Suprapubic skin (tissue), 4 donors: ENCODE measurements at regions not wholly inside any gene's neighbourhood (a gene's known extent, or its start where the extent isn't known, plus 50 kb on each side); places are given as distances from the start of the nearest gene placed in this dataset.

Experiments used
- DNase-seq, 2 donors: peaks; one replicate each; pipeline ENCODE4 v3.0.0-alpha.2; 2019; ENCODE audit warnings: low spot score in 2 of 2
- H3K27ac ChIP-seq: fragments of 200-600 bp; sonication (generic); one replicate; pipeline ENCODE4 v1.5.1; 2019
- H3K27me3 ChIP-seq: fragments of 200-600 bp; sonication (generic); one replicate; pipeline ENCODE4 v1.5.1; 2019
- H3K36me3 ChIP-seq: fragments of 200-600 bp; sonication (generic); one replicate; pipeline ENCODE4 v1.5.1; 2019
- H3K4me1 ChIP-seq: fragments of 200-600 bp; sonication (generic); one replicate; pipeline ENCODE4 v1.5.1; 2019
- H3K4me3 ChIP-seq: fragments of 200-600 bp; sonication (generic); one replicate; pipeline ENCODE4 v1.5.1; 2019; ENCODE audit warnings: mild to moderate bottlenecking
- H3K9me3 ChIP-seq: fragments of 200-600 bp; sonication (generic); one replicate; pipeline ENCODE4 v1.5.1; 2019
- EP300 ChIP-seq: sonication (generic); formaldehyde crosslinking; IDR thresholded peaks from one replicate; pipeline ENCODE4 v1.6.1; 2017; ENCODE audit warnings: antibody characterized with exemption
- POLR2A ChIP-seq, 2 donors: fragments of 450-650 bp; IDR thresholded peaks; one replicate each; pipeline ENCODE4 v1.6.1; 2017; ENCODE audit warnings: antibody characterized with exemption in 2 of 2, mild to moderate bottlenecking in 2 of 2, moderate library complexity in 2 of 2
- POLR2AphosphoS5 ChIP-seq, 3 donors: sonication (generic); formaldehyde crosslinking; IDR thresholded peaks; one replicate each; pipeline ENCODE4 v1.6.1; 2017; ENCODE audit warnings: antibody characterized with exemption in 3 of 3
- WGBS: methylation state at CpG from one replicate; pipeline ENCODE4 v1.1.5; 2018; 5-methylcytosine and 5-hydroxymethylcytosine counted together
- TF ChIP-seq, protein P1 (sequence below), 2 donors: fragments of 200-600 bp in 1 of 2; fragments of 450-650 bp in 1 of 2; sonication (generic) in 1 of 2; IDR thresholded peaks; one replicate each; pipeline ENCODE4 v1.5.1; 2016 to 2019; ENCODE audit warnings: antibody characterized with exemption in 2 of 2, mild to moderate bottlenecking in 1 of 2, moderate library complexity in 1 of 2

DNA sequence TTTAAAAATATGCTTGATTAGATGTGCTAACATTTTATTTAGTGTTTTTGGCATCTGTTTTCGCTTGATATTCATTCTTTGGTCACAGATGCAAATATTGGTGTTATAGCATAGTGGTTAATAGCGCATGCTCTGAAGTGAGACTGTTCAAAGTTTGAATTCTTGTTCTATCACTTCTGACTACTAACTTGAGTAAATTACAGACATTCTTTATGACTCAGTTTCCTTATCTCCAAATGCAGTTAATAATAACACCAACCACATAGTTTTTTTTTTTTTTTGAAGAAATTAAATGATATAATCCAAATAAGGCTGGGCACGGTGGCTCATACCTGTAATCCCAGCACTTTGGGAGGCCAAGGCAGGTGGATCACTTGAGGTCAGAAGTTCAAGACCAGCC lies 81.0 kb downstream of the TMX1 start:
- TF ChIP-seq EP300, result no peak
- TF ChIP-seq, protein P1, sequence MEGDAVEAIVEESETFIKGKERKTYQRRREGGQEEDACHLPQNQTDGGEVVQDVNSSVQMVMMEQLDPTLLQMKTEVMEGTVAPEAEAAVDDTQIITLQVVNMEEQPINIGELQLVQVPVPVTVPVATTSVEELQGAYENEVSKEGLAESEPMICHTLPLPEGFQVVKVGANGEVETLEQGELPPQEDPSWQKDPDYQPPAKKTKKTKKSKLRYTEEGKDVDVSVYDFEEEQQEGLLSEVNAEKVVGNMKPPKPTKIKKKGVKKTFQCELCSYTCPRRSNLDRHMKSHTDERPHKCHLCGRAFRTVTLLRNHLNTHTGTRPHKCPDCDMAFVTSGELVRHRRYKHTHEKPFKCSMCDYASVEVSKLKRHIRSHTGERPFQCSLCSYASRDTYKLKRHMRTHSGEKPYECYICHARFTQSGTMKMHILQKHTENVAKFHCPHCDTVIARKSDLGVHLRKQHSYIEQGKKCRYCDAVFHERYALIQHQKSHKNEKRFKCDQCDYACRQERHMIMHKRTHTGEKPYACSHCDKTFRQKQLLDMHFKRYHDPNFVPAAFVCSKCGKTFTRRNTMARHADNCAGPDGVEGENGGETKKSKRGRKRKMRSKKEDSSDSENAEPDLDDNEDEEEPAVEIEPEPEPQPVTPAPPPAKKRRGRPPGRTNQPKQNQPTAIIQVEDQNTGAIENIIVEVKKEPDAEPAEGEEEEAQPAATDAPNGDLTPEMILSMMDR (IDR thresholded peaks at IDR 0.05), result no peak
- no peak for TF ChIP-seq POLR2AphosphoS5 (IDR thresholded peaks at IDR 0.05)
- TF ChIP-seq POLR2A (IDR thresholded peaks at IDR 0.05), result no peak
- H3K4me3 ChIP-seq, result no peak overlapping the region
- H3K27ac ChIP-seq, result no peak overlapping the region
- DNase-seq, result no peak
- no peaks in the 10 kb centered on the region for H3K9me3 ChIP-seq
- peaks cover 32% of the 10 kb centered on the region for H3K4me1 ChIP-seq
- H3K27me3 ChIP-seq, result no peaks in the 10 kb centered on the region
- WGBS, result 86% methylated on average over 3 of the region's 3 CpGs
- no peaks in the 10 kb centered on the region for H3K36me3 ChIP-seq

DNA sequence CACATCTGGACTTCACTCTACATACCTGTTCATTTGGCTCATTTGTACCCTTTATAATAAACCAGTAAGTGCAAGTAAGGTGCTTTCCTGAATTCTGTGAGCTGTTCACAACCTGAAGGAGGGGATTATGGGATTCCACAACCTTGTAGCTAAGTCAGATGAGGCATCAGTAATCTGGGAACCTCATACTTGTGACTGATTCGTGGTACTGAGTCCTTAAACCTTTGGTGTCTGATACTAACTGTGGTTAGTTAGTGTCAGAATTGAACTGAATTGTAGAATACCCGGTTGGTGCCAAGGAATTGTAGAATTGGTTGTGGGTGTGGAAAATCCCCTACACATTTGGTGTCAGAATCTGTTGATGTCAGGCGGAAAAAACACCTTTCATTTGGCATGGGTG lies 83.4 kb downstream of the TMX1 start:
- TF ChIP-seq POLR2AphosphoS5 (IDR thresholded peaks at IDR 0.05) (no peak), POLR2A (IDR thresholded peaks at IDR 0.05) (no peak), EP300 (no peak)
- TF ChIP-seq, protein P1 (IDR thresholded peaks at IDR 0.05), result no peak
- Histone ChIP-seq H3K27me3 (no peaks in the 10 kb centered on the region), H3K27ac (no peak overlapping the region), H3K4me1 (peaks cover 39% of the 10 kb centered on the region), H3K9me3 (no peaks in the 10 kb centered on the region), H3K4me3 (no peak overlapping the region), H3K36me3 (no peaks in the 10 kb centered on the region)
- no peak for DNase-seq
- 69% methylated on average over 3 of the region's 3 CpGs for WGBS

DNA sequence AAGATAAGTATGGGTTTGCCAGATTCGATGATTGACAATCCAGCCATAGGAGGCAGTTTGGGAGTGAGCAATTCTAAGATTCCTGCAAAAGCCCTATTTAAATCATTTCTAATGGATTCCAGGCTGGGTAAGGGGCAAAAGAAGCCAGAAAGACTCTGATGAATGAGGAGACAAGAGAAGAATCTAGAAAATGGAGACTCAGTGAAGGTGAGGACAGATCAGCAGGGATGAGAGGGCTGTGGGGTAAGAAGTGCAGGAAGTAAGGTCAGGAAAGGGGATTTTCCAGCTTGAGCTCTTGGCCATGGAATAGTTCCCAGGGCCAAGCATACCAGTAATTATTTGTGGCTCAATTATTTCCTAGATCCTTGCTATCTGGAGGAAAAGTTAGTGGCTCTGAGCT lies 87.3 kb downstream of the TMX1 start:
- TF ChIP-seq POLR2AphosphoS5 (IDR thresholded peaks at IDR 0.05) (no peak), POLR2A (IDR thresholded peaks at IDR 0.05) (no peak), EP300 (no peak)
- TF ChIP-seq, protein P1 (IDR thresholded peaks at IDR 0.05), result no peak
- Histone ChIP-seq H3K9me3 (no peaks in the 10 kb centered on the region), H3K36me3 (no peaks in the 10 kb centered on the region), H3K27ac (peak overlapping the region; percentile 79), H3K4me3 (no peak overlapping the region), H3K4me1 (peaks cover 31% of the 10 kb centered on the region), H3K27me3 (no peaks in the 10 kb centered on the region)
- WGBS, result 61% methylated on average over 1 of the region's 1 CpG
- no peak for DNase-seq

DNA sequence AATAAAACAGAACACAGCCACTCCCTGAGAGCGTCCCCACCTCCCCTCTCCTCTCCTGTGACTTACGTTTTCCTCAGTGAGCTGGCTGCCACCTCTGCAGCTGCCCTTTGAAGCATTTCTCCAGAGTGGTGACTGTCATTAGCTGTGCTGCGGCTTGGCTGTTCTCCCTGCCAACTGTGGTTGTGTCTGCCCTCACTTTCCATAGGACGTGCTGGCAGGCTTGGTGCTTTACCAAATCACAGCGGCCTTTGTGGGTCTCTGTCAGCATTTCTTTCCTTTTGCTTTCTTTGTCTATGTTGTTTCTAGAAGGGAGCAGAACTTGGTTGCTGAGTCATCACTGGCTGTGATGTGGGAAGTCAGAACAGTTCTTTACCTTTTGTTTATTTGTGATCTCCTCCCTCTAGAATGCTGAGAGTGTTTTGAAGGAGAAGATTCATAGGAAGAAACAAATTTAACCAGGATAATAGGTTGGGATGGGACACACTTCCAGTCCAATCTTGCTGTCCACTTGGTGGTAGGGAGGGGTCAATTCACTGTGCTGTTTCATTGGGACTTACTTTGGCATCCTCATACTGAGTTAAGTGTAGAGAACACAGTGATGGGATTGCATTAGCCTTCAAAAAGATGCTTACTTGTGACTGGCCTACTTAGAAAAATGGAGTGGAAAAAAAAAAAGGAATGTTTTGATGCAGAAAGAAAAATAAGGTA lies 88.2 kb downstream of the TMX1 start:
- H3K36me3 ChIP-seq, result no peaks in the 10 kb centered on the region
- no peak for DNase-seq
- H3K4me1 ChIP-seq, result peaks cover 40% of the 10 kb centered on the region
- TF ChIP-seq POLR2A (IDR thresholded peaks at IDR 0.05), result no peak
- TF ChIP-seq POLR2AphosphoS5 (IDR thresholded peaks at IDR 0.05), result no peak
- no peak for TF ChIP-seq EP300
- TF ChIP-seq, protein P1 (IDR thresholded peaks at IDR 0.05), result no peak
- H3K4me3 ChIP-seq, result no peak overlapping the region
- 18% methylated on average over 5 of the region's 5 CpGs for WGBS
- H3K9me3 ChIP-seq, result no peaks in the 10 kb centered on the region
- peak overlapping the region; percentile 79 for H3K27ac ChIP-seq
- no peaks in the 10 kb centered on the region for H3K27me3 ChIP-seq

DNA sequence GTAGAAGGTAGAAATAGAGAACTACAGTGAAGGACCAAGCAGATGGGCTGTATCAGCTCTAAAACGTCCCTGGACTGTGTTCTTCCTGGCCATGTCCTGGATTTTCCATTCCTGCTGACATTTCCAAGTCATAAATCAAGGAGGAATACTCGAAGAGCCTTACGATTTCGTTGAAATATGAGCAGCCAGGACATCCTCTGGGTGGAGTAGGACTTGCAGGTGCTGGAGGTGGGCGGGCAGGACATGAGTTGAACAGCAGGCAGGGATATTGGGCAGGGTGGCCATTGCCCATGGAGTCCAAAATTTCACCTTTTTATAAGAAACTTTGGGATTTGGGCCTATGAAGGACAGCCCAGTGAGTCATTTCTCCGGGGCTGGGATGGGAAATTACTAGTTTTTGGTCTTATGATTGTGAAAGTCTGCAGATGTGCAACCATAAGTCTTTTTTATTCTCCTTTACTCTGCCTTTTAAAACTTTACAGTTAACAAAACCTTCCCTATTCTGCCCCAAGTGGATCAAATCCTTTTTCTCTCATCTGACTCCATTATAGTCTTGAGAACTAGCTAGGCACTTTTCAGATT lies 88.8 kb downstream of the TMX1 start:
- no peak for DNase-seq
- peak overlapping the region; percentile 79 for H3K27ac ChIP-seq
- H3K36me3 ChIP-seq, result no peaks in the 10 kb centered on the region
- TF ChIP-seq POLR2A (IDR thresholded peaks at IDR 0.05) (no peak), POLR2AphosphoS5 (IDR thresholded peaks at IDR 0.05) (no peak), EP300 (no peak)
- TF ChIP-seq, protein P1 (IDR thresholded peaks at IDR 0.05), result no peak
- H3K4me3 ChIP-seq, result no peak overlapping the region
- peaks cover 46% of the 10 kb centered on the region for H3K4me1 ChIP-seq
- H3K27me3 ChIP-seq, result no peaks in the 10 kb centered on the region
- WGBS, result 40% methylated on average over 5 of the region's 6 CpGs
- H3K9me3 ChIP-seq, result no peaks in the 10 kb centered on the region
